GM12878 (cell line): ENCODE measurements at regions not wholly inside any gene's neighbourhood (a gene's known extent, or its start where the extent isn't known, plus 50 kb on each side); places are given as distances from the start of the nearest gene placed in this dataset.

Experiments
- ATAC-seq: fragments of 200-7000 bp; cut with Tn5 transposase; 3 replicates; pipeline ENCODE4 v1.9.1; 2020; ENCODE audit warnings: mild to moderate bottlenecking, moderate library complexity
- BruUV-seq: library from RNA; stranded (reverse); fragments of 400-500 nt; replicated peaks from 2 replicates; lab custom pipeline; 2021; lab: Mats Ljungman, UMichigan
- CTCF ChIA-PET: fragments of 300-600 bp; sonication (Branson Sonifier 250); formaldehyde crosslinking; extraction: SDS; loops from one replicate; lab custom pipeline; 2021; ENCODE audit warnings: inconsistent platforms; lab: Yijun Ruan, JAX
- POLR2A ChIA-PET: fragments of 350-600 bp; formaldehyde crosslinking; extraction: SDS; loops from one replicate; lab custom pipeline; 2021; ENCODE audit warnings: inconsistent platforms; lab: Charles Lee
- RAD21 ChIA-PET: fragments of 300-600 bp; sonication (Branson Sonifier 250); formaldehyde crosslinking; loops from one replicate; lab custom pipeline; 2023; ENCODE audit warnings: antibody characterized with exemption; ENCODE audit not compliant: unreplicated experiment; lab: Charles Lee
- SMC1A ChIA-PET: fragments of 300-600 bp; sonication (Branson Sonifier 250); formaldehyde crosslinking; loops from one replicate; lab custom pipeline; 2023; ENCODE audit not compliant: unreplicated experiment, uncharacterized antibody; lab: Charles Lee
- DNase-seq: peaks from one replicate; pipeline ENCODE4 v3.0.0-alpha.2; 2011; ENCODE audit warnings: low read depth, low spot score
- FAIRE-seq: peaks from 3 replicates; lab custom pipeline; 2011; peaks lifted over from hg19 to GRCh38; lab: Jason Lieb, UNC
- H2AFZ ChIP-seq: 2 replicates; pipeline ENCODE4 v1.6.0; 2011; ENCODE audit warnings: low read depth, low read length, control low read depth; ENCODE audit not compliant: control insufficient read depth
- H3K27ac ChIP-seq: 2 replicates; pipeline ENCODE4 v1.5.1; 2011; ENCODE audit warnings: control low read depth; ENCODE audit not compliant: control insufficient read depth, insufficient read depth
- H3K27me3 ChIP-seq, 2 experiments: replicated peaks in 1 of 2; 2 replicates each; pipeline versions ENCODE4 v1.6.0 to v1.6.1; 2011; ENCODE audit warnings: low read length in 1 of 2; ENCODE audit not compliant: control insufficient read depth in 2 of 2, insufficient read depth in 2 of 2
- H3K36me3 ChIP-seq, 2 experiments: 2 replicates each; pipeline ENCODE4 v1.5.1; 2011; ENCODE audit warnings: low read length in 1 of 2; ENCODE audit not compliant: control insufficient read depth in 2 of 2, insufficient read depth in 2 of 2
- H3K4me1 ChIP-seq: 2 replicates; pipeline ENCODE4 v1.6.1; 2011; ENCODE audit warnings: mild to moderate bottlenecking, low read length, moderate library complexity, mixed read lengths; ENCODE audit not compliant: control insufficient read depth, insufficient read depth
- H3K4me2 ChIP-seq: 2 replicates; pipeline ENCODE4 v1.6.0; 2011; ENCODE audit warnings: control low read depth; ENCODE audit not compliant: control insufficient read depth, insufficient read depth
- H3K4me3 ChIP-seq: fragments of 200-600 bp; sonication (generic); 2 replicates; pipeline ENCODE4 v1.5.1; 2016
- H3K79me2 ChIP-seq: 2 replicates; pipeline ENCODE4 v1.6.0; 2011; ENCODE audit warnings: low read length; ENCODE audit not compliant: control insufficient read depth, insufficient read depth
- H3K9ac ChIP-seq: 2 replicates; pipeline ENCODE4 v1.8.0; 2011; ENCODE audit warnings: low read length, control low read depth, mixed read lengths; ENCODE audit not compliant: control insufficient read depth, insufficient read depth
- H3K9me3 ChIP-seq: replicated peaks from 3 replicates; pipeline ENCODE4 v1.5.1; 2011; ENCODE audit warnings: mild to moderate bottlenecking, low read length; ENCODE audit not compliant: control insufficient read depth, insufficient read depth
- H4K20me1 ChIP-seq: 2 replicates; pipeline ENCODE4 v1.6.0; 2011; ENCODE audit not compliant: control insufficient read depth, insufficient read depth
- BACH1 ChIP-seq: fragments of 450-650 bp; IDR thresholded peaks from 2 replicates; pipeline ENCODE4 v1.6.1; 2017; ENCODE audit warnings: mild to moderate bottlenecking, borderline replicate concordance
- CHD1 ChIP-seq: IDR thresholded peaks from 2 replicates; pipeline ENCODE4 v1.6.1; 2012; ENCODE audit warnings: low read depth, low read length, improper control_type of control experiment
- HDAC2 ChIP-seq: fragments of 200-600 bp; sonication (generic); IDR thresholded peaks from 2 replicates; pipeline ENCODE4 v1.6.1; 2017
- SREBF1 ChIP-seq: IDR thresholded peaks from 2 replicates; pipeline ENCODE4 v1.6.1; 2012; ENCODE audit warnings: mild to moderate bottlenecking, low read length
- TAF1 ChIP-seq: IDR thresholded peaks from 2 replicates; pipeline ENCODE4 v1.6.1; 2011; ENCODE audit warnings: mild to moderate bottlenecking, low read depth, low read length, borderline replicate concordance
- ZNF24 ChIP-seq: fragments of 450-650 bp; IDR thresholded peaks from 2 replicates; pipeline ENCODE4 v1.6.1; 2017; ENCODE audit warnings: antibody characterized with exemption, mild to moderate bottlenecking
- ZNF274 ChIP-seq: IDR thresholded peaks from one replicate; pipeline ENCODE4 v1.8.0; 2011; ENCODE audit not compliant: insufficient read length, insufficient read depth
- ZNF622 ChIP-seq: fragments of 450-650 bp; IDR thresholded peaks from 2 replicates; pipeline ENCODE4 v1.6.1; 2017; ENCODE audit warnings: mild to moderate bottlenecking, inconsistent platforms
- whole genome bisulfite sequencing: methylation state at CpG from one replicate; pipeline ENCODE4 v1.1.6; 2016; ENCODE audit warnings: low lambda C conversion rate; ENCODE audit not compliant: insufficient replicate concordance, insufficient coverage; ENCODE audit errors: missing lambda C conversion rate; 5-methylcytosine and 5-hydroxymethylcytosine counted together
- in situ Hi-C: fragments of 300-500 bp; cut with MboI; formaldehyde crosslinking; loops from 9 replicates; pipeline ENCODE4 v1.14.3; 2018; ENCODE audit warnings: mixed read lengths
- intact Hi-C: fragments of 100-400 bp; cut with micrococcal nuclease; formaldehyde crosslinking; loops from one replicate; pipeline ENCODE4 v1.14.2; 2022; ENCODE audit not compliant: unreplicated experiment
- TF ChIP-seq, protein P1 (sequence below): fragments of 450-650 bp; IDR thresholded peaks from 2 replicates; pipeline ENCODE4 v1.6.1; 2016; ENCODE audit warnings: mild to moderate bottlenecking
- TF ChIP-seq, protein P2 (sequence below): fragments of 450-650 bp; IDR thresholded peaks from 2 replicates; pipeline ENCODE4 v1.6.1; 2017; ENCODE audit warnings: mild to moderate bottlenecking, low read depth, inconsistent platforms; ENCODE audit not compliant: poor library complexity, severe bottlenecking

DNA sequence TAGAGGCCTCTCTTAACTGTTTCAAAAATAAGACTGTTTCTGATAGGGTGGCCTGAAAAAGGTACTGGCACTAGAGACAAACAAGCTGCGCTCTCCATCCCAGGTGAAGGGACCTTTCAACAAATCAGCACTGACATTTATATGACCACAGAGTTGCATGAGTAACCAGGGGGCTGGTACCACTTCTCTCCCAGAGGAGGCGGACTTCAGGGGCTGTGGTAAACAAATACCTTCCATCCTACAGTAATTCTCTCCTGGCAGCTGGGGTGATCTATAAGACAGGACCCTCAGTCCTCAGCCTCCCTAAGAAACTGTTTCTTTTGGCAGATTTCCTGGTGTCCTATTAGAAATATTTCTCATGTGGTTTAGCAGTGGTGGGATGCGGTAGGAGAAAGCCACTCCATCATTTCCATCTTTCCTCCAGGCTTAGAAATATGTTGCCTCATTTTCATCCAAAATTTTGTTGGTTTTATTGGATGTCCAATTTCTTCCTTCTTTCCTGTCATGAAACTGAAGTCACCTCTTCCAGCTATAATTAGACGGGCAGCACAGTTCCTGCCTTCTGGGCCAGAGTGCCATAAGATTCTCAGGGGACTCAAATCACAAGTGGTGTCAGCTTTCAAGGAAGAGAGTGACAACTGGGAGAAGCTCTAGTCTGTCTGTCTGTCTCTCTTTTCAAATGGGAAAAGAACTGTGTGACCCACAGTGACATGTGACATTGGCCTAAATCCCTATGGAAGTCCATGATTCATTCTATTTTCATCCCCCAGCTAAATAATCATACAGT, 96.4 kb downstream of the CYRIA start:
- no peak overlapping the region for H3K4me3 ChIP-seq
- WGBS: 47% methylated on average over 4 of the region's 4 CpGs
- TF ChIP-seq ZNF274 (no peak), CHD1 (no peak), HDAC2 (no peak), ZNF622 (no peak), BACH1 (no peak), ZNF24 (no peak), SREBF1 (no peak), TAF1 (no peak)
- TF ChIP-seq, protein P1, sequence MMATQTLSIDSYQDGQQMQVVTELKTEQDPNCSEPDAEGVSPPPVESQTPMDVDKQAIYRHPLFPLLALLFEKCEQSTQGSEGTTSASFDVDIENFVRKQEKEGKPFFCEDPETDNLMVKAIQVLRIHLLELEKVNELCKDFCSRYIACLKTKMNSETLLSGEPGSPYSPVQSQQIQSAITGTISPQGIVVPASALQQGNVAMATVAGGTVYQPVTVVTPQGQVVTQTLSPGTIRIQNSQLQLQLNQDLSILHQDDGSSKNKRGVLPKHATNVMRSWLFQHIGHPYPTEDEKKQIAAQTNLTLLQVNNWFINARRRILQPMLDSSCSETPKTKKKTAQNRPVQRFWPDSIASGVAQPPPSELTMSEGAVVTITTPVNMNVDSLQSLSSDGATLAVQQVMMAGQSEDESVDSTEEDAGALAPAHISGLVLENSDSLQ: no peak
- TF ChIP-seq, protein P2, sequence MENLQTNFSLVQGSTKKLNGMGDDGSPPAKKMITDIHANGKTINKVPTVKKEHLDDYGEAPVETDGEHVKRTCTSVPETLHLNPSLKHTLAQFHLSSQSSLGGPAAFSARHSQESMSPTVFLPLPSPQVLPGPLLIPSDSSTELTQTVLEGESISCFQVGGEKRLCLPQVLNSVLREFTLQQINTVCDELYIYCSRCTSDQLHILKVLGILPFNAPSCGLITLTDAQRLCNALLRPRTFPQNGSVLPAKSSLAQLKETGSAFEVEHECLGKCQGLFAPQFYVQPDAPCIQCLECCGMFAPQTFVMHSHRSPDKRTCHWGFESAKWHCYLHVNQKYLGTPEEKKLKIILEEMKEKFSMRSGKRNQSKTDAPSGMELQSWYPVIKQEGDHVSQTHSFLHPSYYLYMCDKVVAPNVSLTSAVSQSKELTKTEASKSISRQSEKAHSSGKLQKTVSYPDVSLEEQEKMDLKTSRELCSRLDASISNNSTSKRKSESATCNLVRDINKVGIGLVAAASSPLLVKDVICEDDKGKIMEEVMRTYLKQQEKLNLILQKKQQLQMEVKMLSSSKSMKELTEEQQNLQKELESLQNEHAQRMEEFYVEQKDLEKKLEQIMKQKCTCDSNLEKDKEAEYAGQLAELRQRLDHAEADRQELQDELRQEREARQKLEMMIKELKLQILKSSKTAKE: no peak
- TF ChIP-seq, all 136 proteins: peak for 0
- Histone ChIP-seq H4K20me1 (no peaks in the 10 kb centered on the region), H2AFZ (no peak overlapping the region), H3K4me2 (no peak overlapping the region), H3K4me1 (no peaks in the 10 kb centered on the region), H3K36me3 (no peaks in the 10 kb centered on the region), H3K27ac (no peak overlapping the region), H3K79me2 (no peaks in the 10 kb centered on the region), H3K27me3 (no peaks in the 10 kb centered on the region), H3K9me3 (no peaks in the 10 kb centered on the region), H3K9ac (no peak overlapping the region)
- POLR2A ChIA-PET: no interaction called here
- ATAC-seq (no peak), DNase-seq (no peak), FAIRE-seq (no peak)
- CTCF ChIA-PET: interaction anchor here (0.6 to 1.6 kb wide), 5 partner anchors 11 to 188 kb away, joined by 3 to 11 read pairs (median 7); no protein-coding TSS in a partner anchor
- RAD21 ChIA-PET: no interaction called here
- in situ Hi-C loops (no loop called here), intact Hi-C loops (no loop called here)
- BruUV-seq: no TSS peak
- SMC1A ChIA-PET: interaction anchor here (1.1 to 1.6 kb wide), 3 partner anchors 22 to 77 kb away, joined by 3 to 4 read pairs (median 4); no protein-coding TSS in a partner anchor
